HG02884 (cell line): ENCODE measurements at regions not wholly inside any gene's neighbourhood (a gene's known extent, or its start where the extent isn't known, plus 50 kb on each side); places are given as distances from the start of the nearest gene placed in this dataset.

Source experiments
- ATAC-seq: cut with Tn5 transposase; IDR thresholded peaks from one replicate; pipeline ENCODE4 v1.9.1; 2021; ENCODE audit warnings: mild to moderate bottlenecking, moderate library complexity; ENCODE audit not compliant: unreplicated experiment

DNA sequence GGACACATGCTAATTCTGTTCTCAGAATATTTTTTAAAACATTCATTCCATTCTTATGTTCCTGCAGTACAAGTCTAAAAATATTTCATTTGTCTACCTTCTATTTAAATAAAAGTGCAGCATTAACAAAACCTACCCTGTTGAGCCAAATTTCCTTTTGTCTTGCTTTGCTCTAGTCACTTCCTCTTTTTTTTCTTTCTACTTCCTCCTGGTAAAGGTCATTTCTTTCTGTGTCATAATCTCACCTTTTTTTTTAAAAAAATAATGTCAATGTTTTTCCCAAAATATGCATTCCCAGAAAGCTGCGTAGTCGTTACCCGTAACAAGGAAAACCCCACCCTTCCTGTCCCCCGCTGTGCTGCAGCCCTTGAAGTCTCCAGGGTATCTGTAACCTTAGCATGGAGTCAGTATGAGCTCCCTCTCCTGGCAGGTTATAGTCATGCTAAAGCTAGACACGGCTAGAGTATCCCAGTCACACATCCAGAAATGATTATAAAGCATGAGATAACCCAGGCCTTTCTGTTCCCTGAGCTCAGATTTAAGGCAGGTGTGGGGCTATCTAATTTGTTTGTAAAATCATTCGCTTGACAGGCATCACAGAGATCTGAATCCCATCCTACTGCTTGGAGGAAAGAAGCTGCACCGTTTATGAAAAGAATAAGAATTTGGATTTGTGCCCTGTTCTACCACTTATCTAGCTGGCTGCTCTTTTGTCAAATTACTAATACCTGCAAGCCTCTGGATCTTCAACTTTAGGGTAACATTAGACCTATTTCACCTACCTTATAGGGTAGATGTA lies 51.1 kb upstream of the EED start:
- peak; percentile 95 for ATAC-seq

DNA sequence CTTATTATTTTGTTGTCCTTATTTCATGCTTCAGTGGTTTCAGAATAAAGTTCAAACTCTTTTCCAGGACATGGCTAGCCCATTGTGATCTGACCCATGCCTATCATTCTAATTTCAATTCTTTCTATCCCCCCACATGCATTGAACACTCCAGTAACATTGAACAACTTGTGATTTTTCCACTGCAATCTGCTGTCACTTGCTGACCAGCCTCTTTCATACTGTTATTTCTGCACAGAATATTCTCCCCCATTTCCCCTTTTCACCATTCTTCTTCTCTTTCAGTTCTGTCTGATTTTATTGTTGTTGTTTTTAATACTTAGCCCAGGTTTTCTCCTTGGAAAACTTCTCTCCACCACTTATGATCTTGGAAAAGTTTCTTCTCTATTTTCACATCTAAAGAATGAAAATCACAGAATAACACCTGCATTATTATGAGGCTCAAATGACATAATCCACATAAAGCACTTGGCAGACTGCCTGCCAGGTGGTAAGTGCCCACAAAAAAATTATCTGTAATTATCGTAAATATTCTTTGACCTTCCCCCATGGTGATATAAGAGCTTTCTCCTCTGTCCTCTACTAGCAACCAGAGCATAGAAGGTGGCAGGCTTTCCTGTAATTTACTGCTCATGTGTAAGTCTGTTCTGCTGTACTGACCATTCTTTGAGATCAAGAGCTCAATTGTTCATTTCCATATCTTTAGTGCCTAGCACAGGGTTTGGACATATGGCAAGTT lies 51.9 kb upstream of the EED start:
- no peak for ATAC-seq

- no peak for ATAC-seq
These were observed 52.7 kb upstream of the EED start for GRCh38 chr11:86191874-86192273.

GRCh38 chr11:86187027-86187426 lies 57.5 kb upstream of the EED start:
- no peak for ATAC-seq

- ATAC-seq, result no peak
These were observed 58.2 kb upstream of the EED start for GRCh38 chr11:86186386-86186785.

DNA sequence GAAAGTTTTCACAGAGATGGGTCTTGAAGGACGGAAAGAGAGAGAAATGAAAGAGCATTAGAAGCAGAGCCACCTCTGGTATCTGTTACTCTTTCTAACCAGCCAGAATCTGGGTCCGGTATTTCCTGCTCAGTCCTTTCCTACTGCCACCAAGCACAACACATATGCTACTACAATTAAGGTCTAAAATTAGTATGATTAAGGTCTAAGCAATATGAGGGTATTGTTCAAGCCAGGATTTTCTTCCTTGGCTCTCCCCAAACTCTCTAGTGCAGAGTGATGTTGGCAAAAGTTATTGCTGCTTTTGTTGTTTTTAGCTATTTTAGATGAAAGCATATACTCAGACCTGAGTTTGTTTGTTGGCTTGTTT lies 59.2 kb upstream of the EED start:
- ATAC-seq, result no peak

DNA sequence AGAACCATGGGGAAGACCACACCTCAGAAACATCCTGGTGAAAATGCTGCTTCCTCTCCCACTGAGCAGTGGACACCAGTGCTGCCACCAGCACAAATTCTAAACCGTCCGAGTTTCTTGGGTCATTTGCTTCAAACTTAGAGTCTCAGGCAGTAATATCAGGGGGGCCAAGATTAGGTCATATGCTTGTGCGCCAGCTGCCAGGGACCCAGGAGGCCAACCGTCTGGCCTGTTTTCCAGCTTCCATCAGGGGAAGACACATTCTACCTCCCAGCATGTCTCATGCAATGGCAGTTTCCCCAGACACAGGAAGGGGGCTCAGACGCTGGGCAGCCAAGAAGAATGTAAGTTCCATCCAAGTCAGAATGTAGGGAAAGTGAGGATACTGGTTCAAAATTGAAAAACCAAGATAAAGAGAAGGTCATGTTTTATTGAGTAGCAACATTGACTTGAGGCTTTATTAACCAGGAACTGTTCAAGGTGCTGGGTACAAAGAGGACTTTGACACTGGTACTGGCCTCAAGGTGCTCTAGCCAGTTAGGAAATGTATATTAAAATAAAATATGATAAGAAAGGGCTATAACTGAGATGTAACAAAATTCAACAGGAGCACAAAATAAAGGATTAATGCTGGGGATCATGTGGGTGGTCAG lies 59.7 kb upstream of the EED start:
- no peak for ATAC-seq

DNA sequence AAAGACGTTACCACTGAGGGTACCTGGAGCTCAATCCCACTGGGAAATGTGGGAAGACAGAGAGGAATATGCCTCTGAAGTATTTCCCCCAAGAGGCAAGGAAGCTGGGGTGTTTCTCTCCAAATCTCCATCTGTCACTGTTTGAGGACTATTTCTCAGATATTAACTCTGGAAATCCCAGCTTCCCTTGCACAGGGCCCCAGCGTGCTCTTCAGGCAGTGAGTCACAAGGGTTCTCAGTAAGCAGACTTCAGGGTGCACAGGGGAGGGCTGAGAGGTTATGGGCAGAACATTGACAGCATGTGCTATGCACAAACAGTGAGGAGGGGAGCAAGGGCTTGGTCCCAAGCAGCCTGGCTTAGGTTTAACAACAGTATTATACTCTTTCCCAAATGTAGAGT lies 60.9 kb upstream of the EED start:
- peak; percentile 49 for ATAC-seq

GRCh38 chr11:86182976-86183584 lies 61.5 kb upstream of the EED start:
- peak; percentile 74 for ATAC-seq

- ATAC-seq, result no peak
These were observed 63.2 kb upstream of the EED start for GRCh38 chr11:86181379-86181778.

DNA sequence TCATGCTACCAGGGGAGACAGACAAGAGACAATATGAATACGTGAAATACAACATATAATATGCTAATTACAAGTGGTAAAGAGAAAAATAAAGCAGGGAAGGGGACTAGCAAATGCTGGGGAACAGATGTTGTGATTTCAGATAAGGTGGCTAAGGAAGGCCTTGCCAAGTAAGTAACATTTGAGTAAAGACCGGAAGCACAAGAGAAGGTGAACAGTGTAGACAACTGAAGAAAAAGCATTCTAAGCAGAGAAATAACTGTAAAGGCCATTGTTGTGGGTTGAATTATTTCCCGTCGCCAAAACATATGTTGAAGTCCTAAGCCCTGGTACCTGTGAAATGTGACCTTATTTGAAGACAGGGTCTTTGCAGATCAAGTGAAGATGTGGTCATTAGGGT lies 63.7 kb upstream of the EED start:
- ATAC-seq, result no peak

DNA sequence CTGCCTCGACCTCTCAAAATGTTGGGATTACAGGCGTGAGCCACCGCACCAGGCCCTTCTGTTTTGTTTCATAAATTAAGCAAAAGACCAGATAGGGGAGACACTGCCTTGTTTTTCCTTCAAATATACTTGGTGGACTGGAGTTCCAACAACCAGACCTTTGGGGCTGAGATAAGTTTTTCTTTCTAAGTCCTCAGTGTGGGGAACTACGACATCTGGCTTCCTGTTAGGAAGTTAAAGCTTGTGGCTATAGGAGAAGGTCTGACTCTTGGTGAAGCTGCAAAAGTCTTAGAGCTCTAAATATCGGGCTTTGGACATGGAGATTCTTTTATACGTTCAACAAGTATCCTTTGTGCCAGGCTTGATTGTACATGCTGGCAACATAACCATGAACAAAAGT lies 64.1 kb upstream of the EED start:
- no peak for ATAC-seq

GRCh38 chr11:86179646-86180064 lies 64.9 kb upstream of the EED start:
- ATAC-seq, result no peak

- no peak for ATAC-seq
These were observed 67.3 kb upstream of the EED start for GRCh38 chr11:86177302-86177701.

DNA sequence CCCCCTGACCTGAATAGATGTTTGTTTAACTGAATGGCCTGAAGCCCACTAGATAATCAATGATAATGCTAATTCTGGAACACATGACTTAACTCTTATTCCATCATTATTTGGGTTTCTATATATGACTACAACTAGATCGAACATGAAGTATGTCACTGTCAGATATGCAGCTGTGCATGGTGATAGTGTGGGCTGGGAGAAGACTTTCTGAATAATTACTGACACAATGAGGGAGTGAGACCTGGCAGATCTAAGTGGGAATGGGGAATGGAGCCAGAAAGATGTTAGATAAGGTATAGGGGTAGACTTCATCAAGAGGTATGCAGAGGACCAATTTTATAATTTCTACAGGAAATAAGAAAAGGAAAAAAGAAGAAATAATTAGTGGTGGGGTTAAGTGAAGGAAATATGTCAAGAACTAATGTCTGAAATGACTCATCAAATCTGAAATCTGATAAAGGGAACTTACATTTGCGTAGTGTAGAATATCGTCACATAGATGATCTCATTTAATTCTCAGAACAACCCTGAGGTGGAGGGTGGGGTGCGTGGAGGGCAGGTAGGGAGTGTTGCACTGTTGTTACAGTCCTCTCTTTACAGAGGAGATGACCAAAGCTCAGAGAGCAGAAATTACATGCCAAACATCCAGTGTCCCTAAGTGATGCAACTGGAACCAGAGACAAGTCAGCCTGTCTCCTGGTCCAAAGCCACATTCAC lies 68.2 kb upstream of the EED start:
- ATAC-seq, result peak; percentile 79

- ATAC-seq, result no peak
These were observed 68.9 kb upstream of the EED start for GRCh38 chr11:86175626-86176025.

GRCh38 chr11:86175191-86175590 lies 69.4 kb upstream of the EED start:
- no peak for ATAC-seq

DNA sequence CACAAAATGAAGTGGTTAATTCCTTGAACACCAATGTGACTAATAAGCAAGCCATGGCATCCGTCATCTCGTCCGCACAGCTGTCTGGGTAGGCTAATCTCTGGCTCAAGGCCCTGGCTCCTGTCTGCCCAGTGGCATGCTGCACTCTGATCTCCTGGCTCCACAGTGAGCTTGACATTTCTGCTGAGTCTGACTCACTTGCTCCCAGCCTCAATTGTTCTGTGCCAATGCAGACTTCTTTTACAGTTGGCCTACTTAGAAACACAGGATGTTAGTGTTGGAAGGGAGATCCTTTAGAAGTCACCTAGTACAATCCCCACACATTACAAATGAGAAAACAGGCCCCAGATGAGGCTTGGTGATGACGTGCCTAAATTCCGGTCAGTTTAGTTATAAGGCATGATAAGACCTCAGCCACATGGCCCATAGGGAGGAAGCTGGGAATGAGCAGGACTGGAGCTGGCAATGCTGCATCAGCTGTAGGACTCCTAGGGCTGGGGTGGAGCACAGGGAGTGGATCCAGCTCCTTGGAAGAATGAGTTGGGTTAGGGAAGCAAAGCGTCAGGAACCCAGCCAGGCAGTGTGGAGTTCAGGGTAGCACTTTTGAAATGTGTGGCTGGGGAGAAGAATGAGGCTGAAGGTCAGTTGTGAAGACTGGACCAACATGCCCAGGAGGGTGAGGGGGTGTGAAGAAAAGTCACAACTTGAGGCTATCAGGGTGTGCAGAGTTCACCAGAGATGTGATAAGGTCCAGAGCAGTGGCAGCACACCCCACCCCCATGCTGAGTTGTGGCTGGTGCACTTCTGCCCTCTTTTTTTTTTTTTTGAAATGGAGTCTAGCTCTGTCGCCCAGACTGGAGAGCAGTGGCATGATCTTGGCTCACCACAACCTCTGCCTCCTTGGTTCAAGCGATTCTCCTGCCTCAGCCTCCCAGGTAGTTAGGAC lies 70.2 kb upstream of the EED start:
- ATAC-seq, result no peak

DNA sequence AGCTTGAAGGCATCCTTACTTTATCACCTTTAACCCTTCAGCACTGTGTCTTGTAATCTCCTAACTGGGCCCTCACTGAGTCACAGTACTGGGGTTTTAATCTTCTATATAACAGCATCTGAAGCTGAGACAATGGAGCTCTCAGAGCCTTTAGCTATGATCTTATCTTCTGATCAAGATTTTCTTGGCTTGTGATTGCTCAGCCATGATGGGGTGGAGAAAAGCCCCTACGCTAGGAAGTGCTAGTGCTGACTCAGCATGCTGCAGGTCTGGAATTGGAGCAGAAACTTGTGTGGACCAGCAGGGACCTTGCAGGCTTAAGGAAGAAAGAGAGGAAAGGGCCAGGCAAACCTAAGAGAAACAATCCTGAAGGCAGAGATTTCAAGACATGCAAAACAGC lies 71.7 kb upstream of the EED start:
- ATAC-seq, result no peak

- ATAC-seq, result no peak
These were observed 72.9 kb upstream of the EED start for GRCh38 chr11:86171627-86172026.
